ENCODE measurements at regions not wholly inside any gene's neighbourhood (a gene's known extent, or its start where the extent isn't known, plus 50 kb on each side); places are given as distances from the start of the nearest gene placed in this dataset.

DNA sequence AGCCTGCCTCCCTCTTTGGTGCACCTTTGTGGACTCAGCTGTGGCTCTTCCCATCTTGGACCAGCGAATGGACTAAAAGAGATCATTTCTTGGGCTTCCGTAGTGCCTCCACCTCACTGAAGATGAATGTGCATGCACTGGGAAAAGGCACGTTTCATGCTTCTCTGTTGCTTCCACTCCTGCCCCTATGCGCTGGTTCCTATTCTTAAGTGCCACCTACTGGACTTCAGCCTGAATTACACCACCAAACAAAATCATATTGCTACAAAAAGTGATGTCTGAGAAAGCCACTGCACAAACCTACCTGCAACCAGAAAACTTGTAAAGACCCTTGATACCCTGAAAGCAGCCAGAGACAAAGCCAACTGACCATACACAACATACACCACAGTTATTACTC, 695.6 kb downstream of the TSN start:
- ATAC-seq (ENCODE audit: low FRiP score in 2 of 2) = no peak
- DNase-seq = no peak
- H3K27ac ChIP-seq = no peak overlapping the region
- no peaks in the 10 kb centered on the region for H3K4me1 ChIP-seq
- 63 to 65% methylated on average over 4 of the region's 4 CpGs for WGBS, 2 donors
- H3K27me3 ChIP-seq = no peaks in the 10 kb centered on the region
- no peaks in the 10 kb centered on the region for H3K36me3 ChIP-seq
- no peak for TF ChIP-seq EP300 (IDR thresholded peaks at IDR 0.05)
- TF ChIP-seq, protein P1, sequence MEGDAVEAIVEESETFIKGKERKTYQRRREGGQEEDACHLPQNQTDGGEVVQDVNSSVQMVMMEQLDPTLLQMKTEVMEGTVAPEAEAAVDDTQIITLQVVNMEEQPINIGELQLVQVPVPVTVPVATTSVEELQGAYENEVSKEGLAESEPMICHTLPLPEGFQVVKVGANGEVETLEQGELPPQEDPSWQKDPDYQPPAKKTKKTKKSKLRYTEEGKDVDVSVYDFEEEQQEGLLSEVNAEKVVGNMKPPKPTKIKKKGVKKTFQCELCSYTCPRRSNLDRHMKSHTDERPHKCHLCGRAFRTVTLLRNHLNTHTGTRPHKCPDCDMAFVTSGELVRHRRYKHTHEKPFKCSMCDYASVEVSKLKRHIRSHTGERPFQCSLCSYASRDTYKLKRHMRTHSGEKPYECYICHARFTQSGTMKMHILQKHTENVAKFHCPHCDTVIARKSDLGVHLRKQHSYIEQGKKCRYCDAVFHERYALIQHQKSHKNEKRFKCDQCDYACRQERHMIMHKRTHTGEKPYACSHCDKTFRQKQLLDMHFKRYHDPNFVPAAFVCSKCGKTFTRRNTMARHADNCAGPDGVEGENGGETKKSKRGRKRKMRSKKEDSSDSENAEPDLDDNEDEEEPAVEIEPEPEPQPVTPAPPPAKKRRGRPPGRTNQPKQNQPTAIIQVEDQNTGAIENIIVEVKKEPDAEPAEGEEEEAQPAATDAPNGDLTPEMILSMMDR (IDR thresholded peaks at IDR 0.05) = peak in 5 of 6 experiments; percentile 16 to 61 (median 51)
- no peak for TF ChIP-seq POLR2AphosphoS5 (IDR thresholded peaks at IDR 0.05)
- no peak for TF ChIP-seq POLR2A (IDR thresholded peaks at IDR 0.05)
- H3K4me3 ChIP-seq = no peak overlapping the region
- H3K9me3 ChIP-seq = no peaks in the 10 kb centered on the region

DNA sequence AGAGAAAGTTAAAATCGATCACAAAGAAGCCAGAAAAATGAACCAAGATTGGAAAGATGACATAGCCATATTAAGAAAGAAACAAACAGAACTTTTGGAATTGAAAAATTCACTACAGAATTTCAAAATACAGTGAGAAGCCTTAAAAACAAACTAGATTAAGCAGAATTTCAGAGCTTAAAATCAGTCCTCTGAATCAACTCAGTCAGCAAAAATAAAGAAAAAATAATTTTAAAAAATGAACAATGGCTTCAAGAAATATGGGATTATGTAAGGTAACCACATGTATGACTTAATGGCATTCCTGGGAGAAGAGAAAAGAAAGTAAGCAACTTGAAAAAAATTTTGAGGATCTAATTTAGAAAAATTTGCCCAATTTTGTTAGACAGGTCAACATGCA, 696.2 kb downstream of the TSN start:
- no peaks in the 10 kb centered on the region for H3K4me1 ChIP-seq
- no peak for ATAC-seq (ENCODE audit: low FRiP score in 2 of 2)
- no peaks in the 10 kb centered on the region for H3K9me3 ChIP-seq
- H3K27me3 ChIP-seq = no peaks in the 10 kb centered on the region
- TF ChIP-seq POLR2A (IDR thresholded peaks at IDR 0.05) (no peak), POLR2AphosphoS5 (IDR thresholded peaks at IDR 0.05) (no peak), EP300 (IDR thresholded peaks at IDR 0.05) (no peak)
- TF ChIP-seq, protein P1 (IDR thresholded peaks at IDR 0.05) = no peak
- no peak overlapping the region for H3K27ac ChIP-seq
- H3K36me3 ChIP-seq = no peaks in the 10 kb centered on the region
- WGBS, 2 donors = 73 to 74% methylated on average over 1 of the region's 1 CpG
- no peak overlapping the region for H3K4me3 ChIP-seq
- no peak for DNase-seq

DNA sequence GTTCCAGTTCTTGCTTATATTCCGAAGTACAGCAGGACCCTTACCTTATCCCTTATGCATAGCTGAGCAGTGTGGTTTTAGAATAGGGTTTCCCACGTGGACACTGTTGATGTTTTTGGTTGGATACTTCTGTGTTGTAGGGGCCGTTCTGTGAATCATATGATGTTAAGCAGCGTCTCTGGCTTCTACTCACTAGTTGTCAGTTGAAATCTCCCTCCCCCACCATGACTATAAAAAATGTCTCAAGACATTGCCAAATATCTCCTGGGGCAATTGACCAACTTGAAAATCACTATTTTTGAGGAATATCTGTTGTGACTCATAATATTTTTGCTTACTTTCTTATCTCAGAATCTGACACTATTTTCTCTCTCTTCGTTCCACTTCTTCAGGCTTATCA, 713.7 kb downstream of the TSN start:
- Histone ChIP-seq H3K27me3 (no peaks in the 10 kb centered on the region), H3K9me3 (no peaks in the 10 kb centered on the region), H3K27ac (no peak overlapping the region), H3K36me3 (no peaks in the 10 kb centered on the region), H3K4me1 (no peaks in the 10 kb centered on the region), H3K4me3 (no peak overlapping the region)
- 64 to 68% methylated on average over 5 of the region's 5 CpGs for WGBS, 2 donors
- no peak for DNase-seq
- no peak for ATAC-seq (ENCODE audit: low FRiP score in 2 of 2)
- TF ChIP-seq EP300 (IDR thresholded peaks at IDR 0.05) (no peak), POLR2AphosphoS5 (IDR thresholded peaks at IDR 0.05) (no peak), POLR2A (IDR thresholded peaks at IDR 0.05) (no peak)
- TF ChIP-seq, protein P1 (IDR thresholded peaks at IDR 0.05) = no peak

DNA sequence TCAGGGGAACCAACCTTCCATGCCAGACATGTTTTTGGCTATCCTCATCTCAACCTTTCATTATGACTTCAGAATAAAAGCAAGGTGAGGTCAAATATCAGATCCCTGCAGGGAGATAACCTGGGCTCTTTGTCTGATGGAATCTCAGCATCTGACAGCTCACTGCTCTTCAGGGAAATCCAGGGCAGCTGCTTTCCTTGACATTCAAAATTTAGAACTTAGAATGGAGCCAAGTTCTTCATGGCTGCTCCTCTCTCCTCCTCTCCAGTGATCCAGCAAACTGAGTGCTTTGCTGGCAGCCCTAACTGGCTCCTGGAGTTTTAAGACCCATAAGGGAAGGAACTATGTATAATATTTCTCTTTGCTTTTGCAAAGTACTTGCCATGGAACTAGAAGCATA, 716.3 kb downstream of the TSN start:
- Histone ChIP-seq H3K36me3 (no peaks in the 10 kb centered on the region), H3K4me1 (no peaks in the 10 kb centered on the region), H3K27ac (no peak overlapping the region), H3K27me3 (no peaks in the 10 kb centered on the region), H3K4me3 (no peak overlapping the region), H3K9me3 (no peaks in the 10 kb centered on the region)
- TF ChIP-seq, protein P1 (IDR thresholded peaks at IDR 0.05) = no peak
- TF ChIP-seq EP300 (IDR thresholded peaks at IDR 0.05) = no peak
- TF ChIP-seq POLR2A (IDR thresholded peaks at IDR 0.05) = no peak
- TF ChIP-seq POLR2AphosphoS5 (IDR thresholded peaks at IDR 0.05) = no peak
- ATAC-seq (ENCODE audit: low FRiP score in 2 of 2) (no peak), DNase-seq (no peak)

DNA sequence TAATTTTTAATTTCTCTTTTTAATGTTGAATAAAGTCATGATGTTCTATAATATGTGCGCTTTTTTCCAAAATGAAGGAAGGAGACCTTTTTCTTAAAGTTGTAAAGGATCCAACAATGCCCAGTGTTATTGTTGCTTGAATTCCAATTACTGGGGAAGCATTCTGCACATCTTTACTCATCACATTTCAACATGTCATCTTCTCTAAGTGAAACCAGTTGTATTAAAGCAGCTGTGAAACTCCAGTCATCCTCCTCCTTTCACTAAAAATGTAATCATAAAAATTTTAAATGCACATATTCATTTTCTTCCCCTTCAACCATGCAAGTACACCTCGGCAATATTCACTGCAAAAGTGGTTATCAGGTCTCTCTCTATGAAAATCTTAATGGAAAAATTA, 722.7 kb downstream of the TSN start:
- Histone ChIP-seq H3K27me3 (no peaks in the 10 kb centered on the region), H3K9me3 (no peaks in the 10 kb centered on the region), H3K27ac (no peak overlapping the region), H3K4me1 (no peaks in the 10 kb centered on the region), H3K36me3 (no peaks in the 10 kb centered on the region), H3K4me3 (no peak overlapping the region)
- TF ChIP-seq POLR2A (IDR thresholded peaks at IDR 0.05) (no peak), EP300 (IDR thresholded peaks at IDR 0.05) (no peak), POLR2AphosphoS5 (IDR thresholded peaks at IDR 0.05) (no peak)
- TF ChIP-seq, protein P1 (IDR thresholded peaks at IDR 0.05) = no peak
- DNase-seq (no peak), ATAC-seq (ENCODE audit: low FRiP score in 2 of 2) (no peak)
- WGBS, 2 donors = 88 to 96% methylated on average over 2 of the region's 2 CpGs
